Astrocyte (in vitro differentiated cells and primary cell): ENCODE measurements at regions not wholly inside any gene's neighbourhood (a gene's known extent, or its start where the extent isn't known, plus 50 kb on each side); places are given as distances from the start of the nearest gene placed in this dataset.

Source experiments
- DNase-seq: peaks from one replicate; pipeline ENCODE4 v3.0.0-alpha.2; 2010; ENCODE audit warnings: low read depth
- FAIRE-seq: peaks from 2 replicates; lab custom pipeline; 2011; peaks lifted over from hg19 to GRCh38; lab: Jason Lieb, UNC
- H2AFZ ChIP-seq: 2 replicates; pipeline ENCODE4 v1.6.0; 2012; ENCODE audit warnings: low read depth, low read length, inconsistent platforms
- H3K27ac ChIP-seq: 2 replicates; pipeline ENCODE4 v1.5.1; 2011; ENCODE audit warnings: low read depth, low read length, inconsistent platforms
- H3K27me3 ChIP-seq: 2 replicates; pipeline ENCODE4 v1.6.0; 2011; ENCODE audit warnings: low read length, inconsistent platforms; ENCODE audit not compliant: insufficient read depth
- H3K36me3 ChIP-seq: 2 replicates; pipeline ENCODE4 v1.5.1; 2011; ENCODE audit warnings: low read length, inconsistent platforms; ENCODE audit not compliant: insufficient read depth
- H3K4me1 ChIP-seq: 2 replicates; pipeline ENCODE4 v1.5.1; 2011; ENCODE audit warnings: low read length, inconsistent platforms; ENCODE audit not compliant: insufficient read depth
- H3K4me2 ChIP-seq: 2 replicates; pipeline ENCODE4 v1.6.0; 2012; ENCODE audit warnings: low read length, inconsistent platforms
- H3K4me3 ChIP-seq: 2 replicates; pipeline ENCODE4 v1.5.1; 2011; ENCODE audit warnings: low read depth, mild to moderate bottlenecking, low read length, inconsistent platforms; ENCODE audit not compliant: insufficient read depth
- H3K79me2 ChIP-seq: 2 replicates; pipeline ENCODE4 v1.6.0; 2012; ENCODE audit warnings: mild to moderate bottlenecking, low read length, inconsistent platforms; ENCODE audit not compliant: insufficient read depth
- H3K9ac ChIP-seq: 2 replicates; pipeline ENCODE4 v1.6.0; 2012; ENCODE audit warnings: mild to moderate bottlenecking, low read length, inconsistent platforms
- H3K9me3 ChIP-seq: 2 replicates; pipeline ENCODE4 v1.5.1; 2012; ENCODE audit warnings: low read depth, mild to moderate bottlenecking, low read length, inconsistent platforms; ENCODE audit not compliant: insufficient read depth
- H4K20me1 ChIP-seq: 2 replicates; pipeline ENCODE4 v1.6.0; 2012; ENCODE audit warnings: low read length, inconsistent platforms; ENCODE audit not compliant: insufficient read depth
- H3K27ac Mint-ChIP-seq: one replicate; pipeline ENCODE4 v1.8.0; 2021; ENCODE audit warnings: mild to moderate bottlenecking, mixed read lengths; ENCODE audit not compliant: unreplicated experiment
- H3K27me3 Mint-ChIP-seq: one replicate; pipeline ENCODE4 v1.8.0; 2021; ENCODE audit warnings: low read depth, mixed read lengths; ENCODE audit not compliant: unreplicated experiment
- H3K36me3 Mint-ChIP-seq: one replicate; pipeline ENCODE4 v1.8.0; 2021; ENCODE audit warnings: low read depth, mixed read lengths; ENCODE audit not compliant: unreplicated experiment
- H3K4me1 Mint-ChIP-seq: one replicate; pipeline ENCODE4 v1.8.0; 2021; ENCODE audit warnings: low read depth, mixed read lengths; ENCODE audit not compliant: unreplicated experiment
- H3K4me3 Mint-ChIP-seq: one replicate; pipeline ENCODE4 v1.8.0; 2021; ENCODE audit warnings: mild to moderate bottlenecking, moderate library complexity, mixed read lengths; ENCODE audit not compliant: unreplicated experiment
- H3K9me3 Mint-ChIP-seq: one replicate; pipeline ENCODE4 v1.8.0; 2021; ENCODE audit warnings: mild to moderate bottlenecking, mixed read lengths; ENCODE audit not compliant: unreplicated experiment
- EZH2 ChIP-seq: IDR thresholded peaks from 2 replicates; pipeline ENCODE4 v1.6.1; 2012; ENCODE audit warnings: mild to moderate bottlenecking, low read length, inconsistent platforms; ENCODE audit not compliant: insufficient read depth
- TF ChIP-seq, protein P1 (sequence below): IDR thresholded peaks from 2 replicates; pipeline ENCODE4 v1.5.1; 2011; ENCODE audit warnings: low read depth, mild to moderate bottlenecking, inconsistent platforms, low read length, moderate library complexity; ENCODE audit not compliant: insufficient read depth

DNA sequence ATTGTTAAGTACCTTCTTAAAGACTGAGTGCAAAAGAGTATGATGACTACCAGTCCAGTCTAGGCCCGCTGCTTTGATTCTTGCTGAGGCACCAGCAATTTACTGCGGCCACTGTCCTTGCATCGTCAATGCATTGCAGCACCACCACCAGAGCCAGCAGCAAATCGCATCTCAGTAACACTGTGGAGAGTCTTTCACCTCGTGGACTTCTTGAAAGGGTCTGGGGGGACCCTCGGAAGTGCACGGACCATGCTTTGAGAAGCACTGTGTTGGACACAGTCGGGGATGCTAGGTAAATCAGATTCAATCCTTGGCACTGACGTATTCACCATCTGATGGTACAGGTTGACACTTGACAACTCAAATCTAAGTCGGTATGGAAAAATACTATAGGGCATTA lies 493.6 kb downstream of the RPS24 start:
- no peaks in the 10 kb centered on the region for H3K79me2 ChIP-seq
- no peaks in the 10 kb centered on the region for H3K4me1 ChIP-seq
- DNase-seq (no peak), FAIRE-seq (no peak)
- H2AFZ ChIP-seq, result no peak overlapping the region
- Mint-ChIP-seq H3K36me3 (no peaks in the 10 kb centered on the region), H3K27me3 (peaks cover 15% of the 10 kb centered on the region), H3K4me3 (no peak overlapping the region), H3K4me1 (no peaks in the 10 kb centered on the region), H3K9me3 (peaks cover 6% of the 10 kb centered on the region), H3K27ac (no peak overlapping the region)
- no peak overlapping the region for H3K9ac ChIP-seq
- peaks cover 2% of the 10 kb centered on the region for H3K27me3 ChIP-seq
- H3K27ac ChIP-seq, result no peak overlapping the region
- no peaks in the 10 kb centered on the region for H4K20me1 ChIP-seq
- H3K36me3 ChIP-seq, result no peaks in the 10 kb centered on the region
- no peak overlapping the region for H3K4me2 ChIP-seq
- no peak overlapping the region for H3K4me3 ChIP-seq
- H3K9me3 ChIP-seq, result no peaks in the 10 kb centered on the region
- no peak for TF ChIP-seq EZH2
- TF ChIP-seq, protein P1, sequence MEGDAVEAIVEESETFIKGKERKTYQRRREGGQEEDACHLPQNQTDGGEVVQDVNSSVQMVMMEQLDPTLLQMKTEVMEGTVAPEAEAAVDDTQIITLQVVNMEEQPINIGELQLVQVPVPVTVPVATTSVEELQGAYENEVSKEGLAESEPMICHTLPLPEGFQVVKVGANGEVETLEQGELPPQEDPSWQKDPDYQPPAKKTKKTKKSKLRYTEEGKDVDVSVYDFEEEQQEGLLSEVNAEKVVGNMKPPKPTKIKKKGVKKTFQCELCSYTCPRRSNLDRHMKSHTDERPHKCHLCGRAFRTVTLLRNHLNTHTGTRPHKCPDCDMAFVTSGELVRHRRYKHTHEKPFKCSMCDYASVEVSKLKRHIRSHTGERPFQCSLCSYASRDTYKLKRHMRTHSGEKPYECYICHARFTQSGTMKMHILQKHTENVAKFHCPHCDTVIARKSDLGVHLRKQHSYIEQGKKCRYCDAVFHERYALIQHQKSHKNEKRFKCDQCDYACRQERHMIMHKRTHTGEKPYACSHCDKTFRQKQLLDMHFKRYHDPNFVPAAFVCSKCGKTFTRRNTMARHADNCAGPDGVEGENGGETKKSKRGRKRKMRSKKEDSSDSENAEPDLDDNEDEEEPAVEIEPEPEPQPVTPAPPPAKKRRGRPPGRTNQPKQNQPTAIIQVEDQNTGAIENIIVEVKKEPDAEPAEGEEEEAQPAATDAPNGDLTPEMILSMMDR, result no peak

DNA sequence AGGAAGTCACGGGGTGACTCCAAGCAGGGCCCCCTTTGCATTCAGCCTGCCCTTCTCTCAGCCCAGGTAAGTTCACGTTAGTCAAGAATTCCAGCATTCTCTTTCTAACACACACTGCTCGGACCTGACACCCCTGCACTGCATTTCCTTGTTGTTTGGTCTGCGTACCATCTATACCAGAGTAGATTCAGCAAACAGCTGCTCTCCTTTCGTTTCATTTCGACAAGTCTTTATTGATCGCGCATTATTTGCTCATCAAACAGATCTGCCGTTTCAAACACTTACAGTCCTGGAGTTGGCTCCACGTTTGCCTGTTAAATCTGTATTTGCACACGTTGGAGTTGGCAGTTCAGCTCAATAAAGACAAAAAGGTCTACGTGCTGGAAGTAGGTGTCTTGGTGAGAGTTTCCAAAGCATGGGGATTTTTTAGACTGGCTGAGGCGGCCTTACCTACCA lies 495.1 kb downstream of the RPS24 start:
- no peaks in the 10 kb centered on the region for H3K4me1 ChIP-seq
- no peaks in the 10 kb centered on the region for H3K36me3 ChIP-seq
- no peaks in the 10 kb centered on the region for H4K20me1 ChIP-seq
- no peak overlapping the region for H3K4me3 ChIP-seq
- no peaks in the 10 kb centered on the region for H3K4me1 Mint-ChIP-seq
- H3K4me3 Mint-ChIP-seq, result no peak overlapping the region
- no peak overlapping the region for H2AFZ ChIP-seq
- H3K27me3 Mint-ChIP-seq, result peaks cover 27% of the 10 kb centered on the region
- H3K27ac Mint-ChIP-seq, result no peak overlapping the region
- TF ChIP-seq EZH2, result no peak
- TF ChIP-seq, protein P1, result no peak
- no peaks in the 10 kb centered on the region for H3K9me3 ChIP-seq
- H3K36me3 Mint-ChIP-seq, result no peaks in the 10 kb centered on the region
- DNase-seq, result no peak
- H3K79me2 ChIP-seq, result no peaks in the 10 kb centered on the region
- FAIRE-seq, result no peak
- peaks cover 6% of the 10 kb centered on the region for H3K9me3 Mint-ChIP-seq
- peaks cover 2% of the 10 kb centered on the region for H3K27me3 ChIP-seq
- no peak overlapping the region for H3K9ac ChIP-seq
- H3K4me2 ChIP-seq, result no peak overlapping the region
- H3K27ac ChIP-seq, result no peak overlapping the region

DNA sequence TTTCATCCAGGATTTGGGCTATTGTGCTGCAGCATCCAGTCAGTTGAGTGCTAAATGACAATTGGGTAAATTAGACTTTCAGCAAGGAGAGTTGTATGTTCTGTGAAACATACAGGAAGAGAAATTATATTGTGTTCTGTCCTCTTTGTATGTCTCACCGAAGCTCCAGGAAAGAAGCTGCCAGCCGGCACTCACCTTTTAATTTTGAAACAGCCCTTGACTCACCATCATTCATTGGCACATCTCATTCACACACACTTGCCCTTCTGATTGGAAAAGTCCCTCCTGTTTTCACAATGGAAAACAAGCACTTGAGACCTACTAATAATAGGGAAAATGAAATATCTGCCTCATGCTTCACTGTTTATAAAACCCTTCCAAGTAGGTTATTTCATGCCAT lies 495.6 kb downstream of the RPS24 start:
- Mint-ChIP-seq H3K36me3 (no peaks in the 10 kb centered on the region), H3K4me3 (no peak overlapping the region), H3K4me1 (no peaks in the 10 kb centered on the region), H3K27me3 (peaks cover 29% of the 10 kb centered on the region), H3K9me3 (peaks cover 6% of the 10 kb centered on the region), H3K27ac (no peak overlapping the region)
- Histone ChIP-seq H3K9ac (no peak overlapping the region), H3K4me1 (no peaks in the 10 kb centered on the region), H3K36me3 (no peaks in the 10 kb centered on the region), H4K20me1 (no peaks in the 10 kb centered on the region), H3K9me3 (no peaks in the 10 kb centered on the region), H3K4me3 (no peak overlapping the region), H3K4me2 (no peak overlapping the region), H3K27me3 (peaks cover 2% of the 10 kb centered on the region), H3K27ac (no peak overlapping the region), H2AFZ (no peak overlapping the region), H3K79me2 (no peaks in the 10 kb centered on the region)
- DNase-seq (no peak), FAIRE-seq (no peak)
- TF ChIP-seq, protein P1, result no peak
